Neuronal stem cell (in vitro differentiated cells): ENCODE measurements at regions not wholly inside any gene's neighbourhood (a gene's known extent, or its start where the extent isn't known, plus 50 kb on each side); places are given as distances from the start of the nearest gene placed in this dataset.

ENCODE experiments used
- DNase-seq: peaks from one replicate; pipeline ENCODE4 v3.0.0-alpha.2; 2013; ENCODE audit warnings: low spot score
- H2AFZ ChIP-seq: one replicate; pipeline ENCODE4 v1.6.1; 2013; ENCODE audit warnings: mild to moderate bottlenecking, low read length, inconsistent platforms
- H2AK5ac ChIP-seq: 2 replicates; pipeline ENCODE4 v1.6.1; 2013; ENCODE audit warnings: low read depth, mild to moderate bottlenecking, inconsistent platforms, low read length, moderate library complexity, mixed read lengths
- H2BK120ac ChIP-seq: 2 replicates; pipeline ENCODE4 v1.6.1; 2013; ENCODE audit warnings: low read depth, mild to moderate bottlenecking, inconsistent platforms, low read length, moderate library complexity, mixed read lengths
- H2BK12ac ChIP-seq: one replicate; pipeline ENCODE4 v1.6.1; 2013; ENCODE audit warnings: low read length, inconsistent platforms
- H2BK15ac ChIP-seq: 2 replicates; pipeline ENCODE4 v1.6.1; 2013; ENCODE audit warnings: mild to moderate bottlenecking, low read length, inconsistent platforms, mixed read lengths
- H2BK5ac ChIP-seq: one replicate; pipeline ENCODE4 v1.6.1; 2013; ENCODE audit warnings: inconsistent platforms, mild to moderate bottlenecking, low read length, moderate library complexity
- H3K14ac ChIP-seq: one replicate; pipeline ENCODE4 v1.6.1; 2013; ENCODE audit warnings: low read length, inconsistent platforms
- H3K18ac ChIP-seq: 2 replicates; pipeline ENCODE4 v1.6.1; 2013; ENCODE audit warnings: low read length, inconsistent platforms
- H3K23ac ChIP-seq: 2 replicates; pipeline ENCODE4 v1.6.1; 2013; ENCODE audit warnings: low read depth, mild to moderate bottlenecking, mixed read lengths, low read length, inconsistent platforms; ENCODE audit not compliant: poor library complexity
- H3K27ac ChIP-seq: replicated peaks from 3 replicates; pipeline ENCODE4 v1.5.1; 2013; ENCODE audit warnings: low read length, inconsistent platforms
- H3K27me3 ChIP-seq, 3 experiments: 2 replicates each; pipeline ENCODE4 v1.6.1; 2013; ENCODE audit warnings: low read length in 3 of 3, mild to moderate bottlenecking in 2 of 3, inconsistent platforms in 1 of 3, low read depth in 1 of 3, mixed read lengths in 1 of 3, moderate library complexity in 1 of 3; ENCODE audit not compliant: control insufficient read depth in 3 of 3, insufficient read depth in 3 of 3
- H3K36me3 ChIP-seq, 2 donors: replicated peaks in 1 of 2; 2 replicates each; pipeline ENCODE4 v1.6.1; 2013; ENCODE audit warnings: low read length in 2 of 2; ENCODE audit not compliant: control insufficient read depth in 2 of 2, insufficient read depth in 2 of 2
- H3K4ac ChIP-seq: 2 replicates; pipeline ENCODE4 v1.6.1; 2013; ENCODE audit warnings: inconsistent platforms, mild to moderate bottlenecking, low read length, moderate library complexity
- H3K4me1 ChIP-seq, 2 donors: 1 replicate in 1 of 2; 2 replicates in 1 of 2; pipeline ENCODE4 v1.6.1; 2013; ENCODE audit warnings: low read length in 2 of 2, low read depth in 1 of 2; ENCODE audit not compliant: control insufficient read depth in 2 of 2, insufficient read depth in 1 of 2
- H3K4me2 ChIP-seq: one replicate; pipeline ENCODE4 v1.6.1; 2013; ENCODE audit warnings: mild to moderate bottlenecking, low read length, inconsistent platforms; ENCODE audit not compliant: insufficient read depth, poor library complexity, severe bottlenecking
- H3K4me3 ChIP-seq, 2 donors: 2 replicates each; pipeline ENCODE4 v1.5.1; 2013; ENCODE audit warnings: low read length in 2 of 2, mild to moderate bottlenecking in 2 of 2, inconsistent platforms in 1 of 2, moderate library complexity in 1 of 2
- H3K79me1 ChIP-seq: one replicate; pipeline ENCODE4 v1.6.1; 2013; ENCODE audit warnings: low read depth, mild to moderate bottlenecking, inconsistent platforms, low read length, moderate library complexity
- H3K9ac ChIP-seq: one replicate; pipeline ENCODE4 v1.6.1; 2013; ENCODE audit warnings: mild to moderate bottlenecking, low read depth, low read length, inconsistent platforms; ENCODE audit not compliant: poor library complexity
- H3K9me3 ChIP-seq, 2 donors: replicated peaks in 1 of 2; 2 replicates each; pipeline versions ENCODE3 to v1.6.1; 2013; ENCODE audit warnings: low read length in 2 of 2, mild to moderate bottlenecking in 2 of 2, inconsistent platforms in 1 of 2, low read depth in 1 of 2, mixed read lengths in 1 of 2, moderate library complexity in 1 of 2; ENCODE audit not compliant: control insufficient read depth in 2 of 2, insufficient read depth in 1 of 2
- H4K8ac ChIP-seq: one replicate; pipeline ENCODE4 v1.6.1; 2013; ENCODE audit warnings: low read depth, mild to moderate bottlenecking, inconsistent platforms, low read length, moderate library complexity
- H4K91ac ChIP-seq: one replicate; pipeline ENCODE4 v1.6.1; 2013; ENCODE audit warnings: low read length, low read depth, mild to moderate bottlenecking, inconsistent platforms; ENCODE audit not compliant: poor library complexity
- WGBS, 2 donors: extraction: QIAGEN DNeasy Blood & Tissue Kit; methylation state at CpG; one replicate each; pipeline ENCODE4 v1.1.7; 2013; ENCODE audit warnings: missing lambda C conversion rate in 2 of 2, mixed read lengths in 1 of 2; ENCODE audit not compliant: insufficient read length in 2 of 2, insufficient replicate concordance in 1 of 2; ENCODE audit errors: extremely low coverage in 2 of 2; 5-methylcytosine and 5-hydroxymethylcytosine counted together

GRCh38 chr4:18445110-18445509, 423.6 kb upstream of the LCORL start:
- no peak overlapping the region for H2AFZ ChIP-seq
- no peak overlapping the region for H3K18ac ChIP-seq
- no peak overlapping the region for H3K9ac ChIP-seq
- no peak overlapping the region for H3K23ac ChIP-seq
- H3K4ac ChIP-seq, result no peak overlapping the region
- H3K4me3 ChIP-seq, result no peak overlapping the region
- H3K27me3 ChIP-seq, result no peaks in the 10 kb centered on the region
- H3K36me3 ChIP-seq, result no peaks in the 10 kb centered on the region
- H3K79me1 ChIP-seq, result no peaks in the 10 kb centered on the region
- H3K14ac ChIP-seq, result no peak overlapping the region
- H2BK15ac ChIP-seq, result no peak overlapping the region
- no peak overlapping the region for H2BK5ac ChIP-seq
- H3K4me1 ChIP-seq, result no peaks in the 10 kb centered on the region
- H3K4me2 ChIP-seq, result no peak overlapping the region
- no peak overlapping the region for H4K8ac ChIP-seq
- no peak overlapping the region for H3K27ac ChIP-seq
- H2BK12ac ChIP-seq, result no peak overlapping the region
- DNase-seq, result no peak
- H3K9me3 ChIP-seq, result peaks cover 0 to 3% of the 10 kb centered on the region in 2 donors
- whole genome bisulfite sequencing, 2 donors, result no CpG with 5 or more reads among the region's 4 CpGs
- H4K91ac ChIP-seq, result no peak overlapping the region
- no peak overlapping the region for H2BK120ac ChIP-seq
- no peak overlapping the region for H2AK5ac ChIP-seq

DNA sequence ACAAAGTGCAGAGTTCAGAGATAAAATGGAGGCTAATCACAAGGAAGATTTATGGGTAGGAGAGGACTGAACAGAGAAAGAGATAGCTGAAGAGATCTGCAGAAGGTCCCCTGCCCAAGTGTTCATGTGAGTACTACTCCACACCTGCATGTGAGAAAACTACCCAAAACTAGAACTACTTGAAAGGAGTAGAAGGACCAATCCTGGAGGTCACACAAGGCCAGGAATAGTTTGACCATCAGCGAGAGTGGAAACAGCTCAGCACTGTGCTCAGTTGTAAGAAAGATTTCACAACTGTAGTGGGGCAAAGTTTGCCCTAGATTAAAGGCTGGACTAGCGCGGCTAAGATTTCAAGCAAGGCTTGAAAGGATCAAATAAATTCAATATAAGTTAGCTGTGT, 422.7 kb upstream of the LCORL start:
- Histone ChIP-seq H2AFZ (no peak overlapping the region), H2BK120ac (no peak overlapping the region), H3K9me3 (peaks cover 0 to 3% of the 10 kb centered on the region in 2 donors), H3K27me3 (no peaks in the 10 kb centered on the region), H3K79me1 (no peaks in the 10 kb centered on the region), H2BK5ac (no peak overlapping the region), H4K91ac (no peak overlapping the region), H3K36me3 (no peaks in the 10 kb centered on the region), H3K4me3 (no peak overlapping the region), H3K14ac (no peak overlapping the region), H3K27ac (no peak overlapping the region), H3K4me1 (no peaks in the 10 kb centered on the region), H3K18ac (no peak overlapping the region), H4K8ac (no peak overlapping the region), H3K23ac (no peak overlapping the region), H2BK15ac (no peak overlapping the region), H3K4ac (no peak overlapping the region), H3K4me2 (no peak overlapping the region), H2BK12ac (no peak overlapping the region), H2AK5ac (no peak overlapping the region), H3K9ac (no peak overlapping the region)
- DNase-seq, result no peak
- WGBS, 2 donors, result no CpG with 5 or more reads among the region's 3 CpGs

GRCh38 chr4:18442957-18443356, 421.4 kb upstream of the LCORL start:
- no peaks in the 10 kb centered on the region for H3K36me3 ChIP-seq
- H3K18ac ChIP-seq, result no peak overlapping the region
- no peak overlapping the region for H2BK120ac ChIP-seq
- no peak overlapping the region for H2AK5ac ChIP-seq
- no peak overlapping the region for H3K4ac ChIP-seq
- H3K23ac ChIP-seq, result no peak overlapping the region
- no peak overlapping the region for H3K27ac ChIP-seq
- H3K9ac ChIP-seq, result no peak overlapping the region
- H2BK15ac ChIP-seq, result no peak overlapping the region
- no peaks in the 10 kb centered on the region for H3K79me1 ChIP-seq
- no peaks in the 10 kb centered on the region for H3K4me1 ChIP-seq
- H4K91ac ChIP-seq, result no peak overlapping the region
- no peaks in the 10 kb centered on the region for H3K27me3 ChIP-seq
- H2BK5ac ChIP-seq, result no peak overlapping the region
- H4K8ac ChIP-seq, result no peak overlapping the region
- H3K4me3 ChIP-seq, result no peak overlapping the region
- no CpG with 5 or more reads among the region's 1 CpG for WGBS, 2 donors
- no peak overlapping the region for H3K4me2 ChIP-seq
- DNase-seq, result no peak
- H3K9me3 ChIP-seq, result peaks cover 0 to 3% of the 10 kb centered on the region in 2 donors
- H3K14ac ChIP-seq, result no peak overlapping the region
- H2AFZ ChIP-seq, result no peak overlapping the region
- H2BK12ac ChIP-seq, result no peak overlapping the region

- Histone ChIP-seq H3K4me1 (no peaks in the 10 kb centered on the region), H3K4me2 (no peak overlapping the region)
- no CpG with 5 or more reads among the region's 2 CpGs for WGBS, 2 donors
Observed at GRCh38 chr4:18441676-18442075, 420.1 kb upstream of the LCORL start.

More at GRCh38 chr4:18441676-18442075, 420.1 kb upstream of the LCORL start:
- H3K9ac ChIP-seq, result no peak overlapping the region
- H2AK5ac ChIP-seq, result no peak overlapping the region
- peaks cover 0 to 3% of the 10 kb centered on the region in 2 donors for H3K9me3 ChIP-seq
- no peak overlapping the region for H3K18ac ChIP-seq
- no peak overlapping the region for H3K4ac ChIP-seq
- no peak overlapping the region for H2BK15ac ChIP-seq
- H3K27me3 ChIP-seq, result no peaks in the 10 kb centered on the region
- no peaks in the 10 kb centered on the region for H3K79me1 ChIP-seq
- H4K8ac ChIP-seq, result no peak overlapping the region
- H3K23ac ChIP-seq, result no peak overlapping the region
- no peak overlapping the region for H3K4me3 ChIP-seq
- H2BK12ac ChIP-seq, result no peak overlapping the region
- no peak overlapping the region for H2BK120ac ChIP-seq
- H3K27ac ChIP-seq, result no peak overlapping the region
- H2AFZ ChIP-seq, result no peak overlapping the region
- no peaks in the 10 kb centered on the region for H3K36me3 ChIP-seq
- no peak overlapping the region for H2BK5ac ChIP-seq
- H4K91ac ChIP-seq, result no peak overlapping the region
- no peak overlapping the region for H3K14ac ChIP-seq
- DNase-seq, result no peak
